DMS53 treated with DMSO at 0.1 percent for 48 hours (cell line): ENCODE measurements at regions not wholly inside any gene's neighbourhood (a gene's known extent, or its start where the extent isn't known, plus 50 kb on each side); places are given as distances from the start of the nearest gene placed in this dataset.

Source experiments
- DNase-seq: peaks from one replicate; lab custom pipeline; 2025; ENCODE audit not compliant: unreplicated experiment; lab: John Stamatoyannopoulos, UW

DNA sequence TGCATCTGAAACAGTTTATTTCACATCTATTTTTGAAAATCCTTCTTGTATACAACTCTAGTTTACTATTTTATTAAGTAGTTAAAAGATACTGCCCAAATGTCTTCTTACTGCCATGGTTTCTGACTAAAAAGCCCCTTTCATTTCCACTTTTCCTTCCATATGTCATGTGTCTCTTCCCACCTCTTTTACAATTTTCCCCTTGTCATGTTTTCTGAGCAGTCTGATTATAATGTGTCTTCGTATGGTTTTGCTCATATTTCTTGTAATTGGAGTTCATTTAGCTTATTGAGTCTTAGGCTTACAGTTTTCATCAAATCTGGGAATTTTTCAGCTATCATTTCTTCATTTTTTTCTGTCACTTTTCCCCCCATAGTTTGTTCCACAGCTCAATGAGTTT lies 813.9 kb upstream of the GYPC start:
- DNase-seq = no peak

DNA sequence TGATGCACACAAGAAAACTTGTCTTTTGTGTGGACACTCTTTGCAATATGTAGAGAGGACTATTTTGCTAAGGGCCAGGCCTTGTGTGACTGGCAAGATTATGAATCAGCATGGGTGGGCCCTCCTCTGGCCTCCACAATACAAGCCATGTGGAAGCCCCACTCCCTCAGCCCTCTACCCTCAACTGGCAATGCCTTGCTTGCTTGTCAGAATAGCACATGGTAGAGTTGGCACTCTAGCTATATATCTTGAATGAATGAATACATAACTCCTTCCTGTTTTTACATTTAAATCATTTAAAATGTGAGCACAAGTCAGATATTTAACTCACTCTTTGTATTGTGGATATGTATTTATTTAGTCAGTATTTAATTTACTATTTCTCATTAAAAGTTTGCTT lies 805.4 kb upstream of the GYPC start:
- DNase-seq = no peak

GRCh38 chr2:125852364-125852763 lies 803.6 kb upstream of the GYPC start:
- no peak for DNase-seq

GRCh38 chr2:125853626-125854025 lies 802.3 kb upstream of the GYPC start:
- DNase-seq = no peak

GRCh38 chr2:125855204-125855603 lies 800.8 kb upstream of the GYPC start:
- no peak for DNase-seq

DNA sequence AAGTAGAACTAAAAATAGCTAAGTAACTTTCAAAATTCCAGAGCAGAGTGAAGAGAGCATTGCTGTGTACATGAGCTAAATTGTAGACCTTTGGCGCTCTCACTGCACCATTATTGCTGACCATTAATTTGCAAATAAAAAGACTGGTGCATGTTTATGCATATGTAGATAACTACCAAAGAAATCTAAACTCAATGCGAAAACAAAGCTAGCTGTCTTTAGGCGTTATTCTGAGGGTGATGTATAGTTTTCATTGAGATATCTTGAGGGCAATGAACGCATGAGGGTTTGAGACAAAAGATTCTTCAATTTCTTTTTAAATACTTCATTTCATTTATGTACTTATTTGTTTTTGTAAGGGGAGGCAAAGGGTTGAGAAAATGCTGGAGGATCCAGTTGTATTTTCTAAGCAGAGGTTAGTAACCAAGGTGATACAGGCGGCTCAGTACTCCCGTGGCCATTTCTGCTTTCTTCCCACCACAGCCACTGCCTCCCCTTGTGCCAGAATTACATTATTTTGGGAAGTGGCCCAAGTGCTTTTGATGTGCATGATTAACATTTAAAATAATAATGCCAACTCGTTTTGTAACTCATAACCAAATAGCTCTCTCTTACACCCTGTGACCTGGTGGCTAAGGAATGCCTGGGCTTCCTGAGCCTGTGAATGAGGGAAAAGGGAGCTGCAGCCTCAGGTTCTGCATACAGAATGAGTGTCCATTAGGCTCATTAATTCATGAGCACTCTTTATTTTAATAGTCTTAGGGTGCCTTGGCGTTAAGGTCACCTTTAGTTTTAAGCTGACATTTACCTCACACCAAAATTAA lies 797.8 kb upstream of the GYPC start:
- DNase-seq = no peak

DNA sequence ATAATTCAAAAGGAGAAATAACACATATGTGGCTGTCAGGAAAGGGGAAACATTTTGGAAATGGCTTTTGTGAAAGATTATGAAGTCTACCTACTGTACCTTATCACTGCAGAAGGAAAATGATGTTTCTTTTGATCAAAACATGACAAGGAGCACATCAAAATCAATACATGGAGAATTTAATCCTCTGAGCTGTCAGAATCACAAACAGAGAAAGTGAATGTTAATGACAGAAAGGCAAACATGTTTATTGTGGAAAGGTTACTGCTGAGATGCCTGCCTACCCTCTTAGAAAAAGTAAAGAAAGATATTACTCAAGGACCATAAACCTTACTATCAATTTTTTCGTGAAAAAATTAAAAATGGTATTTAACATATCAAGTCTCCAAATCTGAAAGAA lies 794.5 kb upstream of the GYPC start:
- DNase-seq = no peak

DNA sequence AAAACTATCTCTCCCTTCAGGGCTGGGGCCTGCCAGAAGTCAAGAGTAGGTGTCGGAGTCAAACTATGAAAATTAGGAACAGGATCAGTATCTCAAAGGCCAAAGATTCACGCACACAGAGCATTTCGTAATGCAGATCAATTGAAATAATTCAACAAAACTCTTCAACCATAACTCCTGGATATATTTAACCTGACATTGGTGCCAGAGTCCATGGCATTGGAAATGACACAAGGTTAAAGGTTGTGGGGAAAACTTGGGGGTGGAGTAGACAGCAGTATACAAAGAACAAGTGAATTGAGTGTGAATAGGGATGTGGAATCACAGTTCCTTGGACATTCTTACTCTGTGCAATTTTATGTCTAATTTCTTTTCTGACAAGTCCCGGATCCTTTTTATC lies 788.0 kb upstream of the GYPC start:
- DNase-seq = no peak

- DNase-seq = no peak
These were observed 785.7 kb upstream of the GYPC start for GRCh38 chr2:125870264-125870663.

GRCh38 chr2:125870746-125871145 lies 785.2 kb upstream of the GYPC start:
- DNase-seq = no peak

DNA sequence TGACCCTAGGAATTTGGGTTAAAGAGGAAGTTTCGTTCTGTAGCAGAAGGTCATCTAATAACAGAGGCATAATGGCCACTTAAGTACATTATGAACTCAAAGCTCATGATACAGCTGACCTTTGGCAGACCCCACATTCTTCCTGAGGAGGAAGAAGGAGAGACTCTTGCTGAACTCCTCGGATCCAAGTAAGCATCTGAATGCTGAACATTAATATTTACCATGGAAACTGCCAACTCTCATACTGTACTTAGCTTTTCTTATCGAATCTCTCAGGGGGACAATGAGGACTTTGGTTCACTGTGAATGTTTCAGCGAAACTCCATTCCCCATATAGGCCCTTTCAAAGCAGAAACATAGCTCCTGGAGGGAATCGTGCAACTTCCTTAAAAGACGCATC lies 781.4 kb upstream of the GYPC start:
- no peak for DNase-seq

DNA sequence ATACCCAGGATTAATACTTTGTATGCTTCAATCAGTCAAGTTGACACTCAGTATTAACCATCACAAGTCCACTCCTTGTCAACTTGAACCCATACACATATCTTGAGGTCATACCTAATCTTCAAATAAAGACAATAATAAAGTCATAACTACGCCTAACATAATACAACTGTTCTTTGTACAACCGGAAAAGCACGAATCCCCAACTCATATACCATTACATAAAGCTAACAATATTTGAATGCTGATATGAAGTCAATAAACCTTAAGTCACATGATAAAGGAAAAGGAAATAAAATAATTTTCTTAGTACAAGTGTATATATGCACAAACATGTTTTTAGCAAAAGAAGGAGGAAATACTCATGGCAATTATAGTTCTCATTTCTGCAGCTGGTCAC lies 770.6 kb upstream of the GYPC start:
- no peak for DNase-seq

- no peak for DNase-seq
These were observed 769.8 kb upstream of the GYPC start for GRCh38 chr2:125886153-125886552.

GRCh38 chr2:125901278-125901677 lies 754.7 kb upstream of the GYPC start:
- no peak for DNase-seq

DNA sequence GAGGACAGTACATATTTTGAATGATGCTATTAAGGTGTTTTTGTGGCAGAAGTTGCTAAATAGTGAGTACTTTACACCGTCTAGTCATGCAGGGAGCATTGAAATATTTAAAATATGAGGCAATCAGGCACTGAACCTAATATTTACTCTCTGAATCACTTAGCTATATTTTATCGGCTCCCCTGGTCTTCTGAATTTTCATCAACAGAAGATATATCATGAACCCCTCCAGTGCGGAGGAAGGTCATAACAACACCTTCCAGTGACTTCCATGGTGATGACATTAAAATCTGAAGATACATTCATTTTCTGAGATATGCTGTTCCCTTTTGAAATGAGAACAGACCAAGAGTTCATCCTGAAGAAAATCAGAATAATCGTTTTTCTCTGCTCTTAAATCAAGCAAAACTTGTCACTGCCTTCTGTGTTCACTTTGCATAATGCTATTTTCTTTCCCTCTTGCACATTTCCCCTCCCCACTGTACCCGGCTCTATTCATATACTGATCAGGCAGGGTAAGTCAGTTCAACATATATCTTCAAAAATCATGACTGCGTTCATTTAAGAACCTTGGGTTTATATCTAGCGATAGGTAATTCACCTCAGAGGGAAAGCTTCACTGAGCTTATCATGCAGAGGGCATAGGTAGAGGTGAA lies 729.9 kb upstream of the GYPC start:
- no peak for DNase-seq

GRCh38 chr2:125935559-125935958 lies 720.4 kb upstream of the GYPC start:
- DNase-seq = no peak

- DNase-seq = no peak
These were observed 713.2 kb upstream of the GYPC start for GRCh38 chr2:125942585-125943424.

- no peak for DNase-seq
These were observed 696.9 kb upstream of the GYPC start for GRCh38 chr2:125959047-125959446.

GRCh38 chr2:125961739-125962138 lies 694.2 kb upstream of the GYPC start:
- no peak for DNase-seq

DNA sequence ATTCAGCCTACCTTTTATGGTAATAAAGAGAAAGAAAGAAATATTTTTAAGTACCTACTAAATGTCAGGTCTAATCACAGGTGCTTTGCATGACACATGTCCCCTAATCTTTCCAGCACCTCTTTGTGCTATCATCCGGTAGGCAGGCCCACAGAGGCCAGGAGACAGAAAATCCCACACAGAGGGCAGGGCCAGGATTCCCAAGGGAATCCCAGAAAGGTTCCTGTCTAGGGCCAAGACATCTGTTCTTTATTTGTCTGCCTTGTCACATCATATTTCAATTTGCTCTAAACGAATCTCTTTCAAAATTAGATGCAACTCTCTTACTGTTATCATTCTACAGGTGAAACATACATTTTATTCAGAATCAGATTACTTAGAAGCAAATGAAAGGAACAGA lies 676.1 kb upstream of the GYPC start:
- DNase-seq = no peak

DNA sequence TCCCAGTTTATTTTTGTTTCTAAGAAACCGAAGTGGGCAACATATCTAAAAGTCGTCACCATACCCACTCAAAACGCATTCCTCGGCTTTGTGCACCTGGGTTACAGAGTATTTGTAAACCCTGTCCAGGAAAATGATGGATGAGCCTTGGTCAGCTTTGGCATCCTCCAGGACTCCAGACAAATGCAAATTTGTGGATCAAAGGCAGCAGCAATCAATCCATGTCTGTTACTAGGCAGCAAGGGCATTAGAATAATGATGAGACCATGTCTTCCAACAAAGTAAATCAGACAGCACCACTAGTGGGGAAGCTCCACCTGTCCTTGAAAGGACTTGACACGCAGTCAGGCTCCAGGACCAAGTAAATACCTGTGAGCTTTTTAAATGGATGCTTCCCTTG lies 672.6 kb upstream of the GYPC start:
- no peak for DNase-seq

DNA sequence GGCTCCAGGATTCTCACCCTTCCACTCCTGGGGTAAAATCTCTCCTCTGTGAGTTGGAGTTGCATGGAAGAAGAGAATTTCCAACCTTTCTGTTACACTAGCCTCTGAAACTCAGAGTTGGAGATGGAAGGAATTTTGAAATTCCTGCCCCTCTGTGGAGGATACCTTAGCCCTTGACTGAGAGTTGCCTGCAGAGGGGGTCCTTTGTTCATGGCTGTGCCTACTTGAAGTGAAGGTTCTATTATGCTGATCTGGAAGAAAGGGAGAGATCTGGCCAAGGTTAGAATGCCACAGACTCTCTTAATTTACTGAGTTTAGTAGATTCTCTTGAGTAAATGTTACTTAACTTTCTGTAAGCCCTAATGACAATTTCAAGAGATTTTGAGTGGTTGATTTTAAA lies 626.6 kb upstream of the GYPC start:
- DNase-seq = no peak
